WTC11 (cell line): ENCODE measurements at regions not wholly inside any gene's neighbourhood (a gene's known extent, or its start where the extent isn't known, plus 50 kb on each side); places are given as distances from the start of the nearest gene placed in this dataset.

Source experiments
- ATAC-seq: fragments of 200-7000 bp; cut with Tn5 transposase; 2 replicates; pipeline ENCODE4 v1.10.0; 2021; ENCODE audit warnings: mild to moderate bottlenecking, moderate library complexity
- CTCF ChIA-PET: fragments of 300-600 bp; sonication (Branson Sonifier 250); formaldehyde crosslinking; loops from one replicate; lab custom pipeline; 2021; ENCODE audit warnings: antibody characterized with exemption; lab: Charles Lee
- POLR2A ChIA-PET: fragments of 350-600 bp; sonication (Branson Sonifier 250); formaldehyde crosslinking; loops from one replicate; lab custom pipeline; 2021; ENCODE audit warnings: antibody characterized with exemption; lab: Charles Lee
- DNase-seq: peaks from one replicate; pipeline ENCODE4 v3.0.0; 2021; ENCODE audit warnings: low spot score
- H3K27ac Mint-ChIP-seq: 2 replicates; pipeline ENCODE4 v1.8.0; 2021; ENCODE audit warnings: mixed read lengths
- H3K27me3 Mint-ChIP-seq: 2 replicates; pipeline ENCODE4 v1.8.0; 2021; ENCODE audit warnings: low read depth, mild to moderate bottlenecking, moderate library complexity, mixed read lengths
- H3K36me3 Mint-ChIP-seq: 2 replicates; pipeline ENCODE4 v1.8.0; 2021; ENCODE audit warnings: mixed read lengths
- H3K4me1 Mint-ChIP-seq: 2 replicates; pipeline ENCODE4 v1.8.0; 2022; ENCODE audit warnings: mixed read lengths
- H3K4me3 Mint-ChIP-seq: 2 replicates; pipeline ENCODE4 v1.8.0; 2021; ENCODE audit warnings: mild to moderate bottlenecking, moderate library complexity, mixed read lengths
- H3K9me3 Mint-ChIP-seq: 2 replicates; pipeline ENCODE4 v1.8.0; 2021; ENCODE audit warnings: mixed read lengths
- ATF1 ChIP-seq: sonication (generic); formaldehyde crosslinking; IDR thresholded peaks from 2 replicates; pipeline ENCODE4 v1.8.1; 2023; ENCODE audit warnings: mild to moderate bottlenecking, moderate library complexity, missing genetic modification reagents
- ATF2 ChIP-seq: sonication (generic); formaldehyde crosslinking; IDR thresholded peaks from 2 replicates; pipeline ENCODE4 v1.8.1; 2022; ENCODE audit warnings: low read depth, missing genetic modification reagents, borderline replicate concordance
- CREM ChIP-seq: sonication (generic); formaldehyde crosslinking; IDR thresholded peaks from 2 replicates; pipeline ENCODE4 v1.8.1; 2022; ENCODE audit warnings: mild to moderate bottlenecking, missing genetic modification reagents, moderate library complexity
- E2F1 ChIP-seq: sonication (generic); formaldehyde crosslinking; IDR thresholded peaks from 2 replicates; pipeline ENCODE4 v1.8.0; 2022; ENCODE audit warnings: mild to moderate bottlenecking, missing genetic modification reagents
- E2F4 ChIP-seq: sonication (generic); formaldehyde crosslinking; IDR thresholded peaks from 2 replicates; pipeline ENCODE4 v1.8.1; 2022; ENCODE audit warnings: low read depth, mild to moderate bottlenecking, moderate library complexity, missing genetic modification reagents, borderline replicate concordance
- E2F5 ChIP-seq: sonication (generic); formaldehyde crosslinking; IDR thresholded peaks from 2 replicates; pipeline ENCODE4 v1.8.1; 2022; ENCODE audit warnings: mild to moderate bottlenecking, moderate library complexity, missing genetic modification reagents
- FOXP4 ChIP-seq: sonication (generic); formaldehyde crosslinking; IDR thresholded peaks from 2 replicates; pipeline ENCODE4 v1.8.0; 2022; ENCODE audit warnings: mild to moderate bottlenecking, missing genetic modification reagents
- GABPB1 ChIP-seq: sonication (generic); formaldehyde crosslinking; IDR thresholded peaks from 2 replicates; pipeline ENCODE4 v1.8.1; 2023; ENCODE audit warnings: mild to moderate bottlenecking, missing genetic modification reagents
- JAZF1 ChIP-seq: fragments of 250-450 bp; sonication (Bioruptor Pico); IDR thresholded peaks from 2 replicates; pipeline ENCODE4 v1.9.0; 2021; ENCODE audit warnings: moderate library complexity, mild to moderate bottlenecking, inconsistent platforms
- JUN ChIP-seq: sonication (generic); formaldehyde crosslinking; IDR thresholded peaks from 2 replicates; pipeline ENCODE4 v1.8.0; 2023; ENCODE audit warnings: mild to moderate bottlenecking, missing genetic modification reagents
- KAT7 ChIP-seq: sonication (generic); formaldehyde crosslinking; IDR thresholded peaks from 2 replicates; pipeline ENCODE4 v1.8.1; 2023; ENCODE audit warnings: missing genetic modification reagents, mild to moderate bottlenecking, borderline replicate concordance
- MYBL2 ChIP-seq: sonication (generic); formaldehyde crosslinking; IDR thresholded peaks from 2 replicates; pipeline ENCODE4 v1.8.1; 2023; ENCODE audit warnings: mild to moderate bottlenecking, moderate library complexity, missing genetic modification reagents
- OVOL2 ChIP-seq: fragments of 250-450 bp; sonication (Bioruptor Pico); IDR thresholded peaks from 2 replicates; pipeline ENCODE4 v1.9.0; 2021; ENCODE audit warnings: mild to moderate bottlenecking, borderline replicate concordance
- SMAD3 ChIP-seq: sonication (generic); formaldehyde crosslinking; IDR thresholded peaks from 2 replicates; pipeline ENCODE4 v1.8.0; 2022; ENCODE audit warnings: missing genetic modification reagents, mild to moderate bottlenecking, borderline replicate concordance
- SOX15 ChIP-seq: fragments of 250-450 bp; sonication (Bioruptor Pico); IDR thresholded peaks from 2 replicates; pipeline ENCODE4 v1.9.0; 2021; ENCODE audit warnings: mild to moderate bottlenecking
- SP1 ChIP-seq: sonication (generic); formaldehyde crosslinking; conservative IDR thresholded peaks from 2 replicates; pipeline ENCODE4 v1.8.1; 2022; ENCODE audit warnings: missing genetic modification reagents
- TEAD4 ChIP-seq: sonication (generic); formaldehyde crosslinking; IDR thresholded peaks from 2 replicates; pipeline ENCODE4 v1.8.0; 2022; ENCODE audit warnings: mild to moderate bottlenecking, missing genetic modification reagents
- USF1 ChIP-seq: sonication (generic); formaldehyde crosslinking; IDR thresholded peaks from 2 replicates; pipeline ENCODE4 v1.8.0; 2022; ENCODE audit warnings: mild to moderate bottlenecking, missing genetic modification reagents
- ZBTB21 ChIP-seq: sonication (generic); formaldehyde crosslinking; IDR thresholded peaks from 2 replicates; pipeline ENCODE4 v1.8.1; 2023; ENCODE audit warnings: mild to moderate bottlenecking, missing genetic modification reagents, borderline replicate concordance
- ZBTB43 ChIP-seq: sonication (generic); formaldehyde crosslinking; IDR thresholded peaks from 2 replicates; pipeline ENCODE4 v1.8.1; 2023; ENCODE audit warnings: mild to moderate bottlenecking, missing genetic modification reagents
- ZNF219 ChIP-seq: sonication (generic); formaldehyde crosslinking; IDR thresholded peaks from 2 replicates; pipeline ENCODE4 v1.8.0; 2023; ENCODE audit warnings: missing genetic modification reagents, mild to moderate bottlenecking, borderline replicate concordance
- ZNF281 ChIP-seq: sonication (generic); formaldehyde crosslinking; IDR thresholded peaks from 2 replicates; pipeline ENCODE4 v1.8.0; 2023; ENCODE audit warnings: mild to moderate bottlenecking, missing genetic modification reagents
- ZNF512 ChIP-seq: sonication (generic); formaldehyde crosslinking; IDR thresholded peaks from 2 replicates; pipeline ENCODE4 v1.8.1; 2022; ENCODE audit warnings: missing genetic modification reagents, borderline replicate concordance
- ZNF671 ChIP-seq: fragments of 250-450 bp; sonication (Bioruptor Pico); IDR thresholded peaks from 2 replicates; pipeline ENCODE4 v1.8.0; 2021; ENCODE audit warnings: mild to moderate bottlenecking

GRCh38 chr17:55585629-55586028, 74.4 kb upstream of the SMIM36 start:
- peaks cover 3% of the 10 kb centered on the region; the same call in 1 of the 2 replicates for H3K9me3 Mint-ChIP-seq
- no peak for DNase-seq
- H3K27ac Mint-ChIP-seq, result no peak overlapping the region
- no peaks in the 10 kb centered on the region for H3K4me1 Mint-ChIP-seq
- ChIA-PET POLR2A (no interaction called here), CTCF (no interaction called here)
- H3K36me3 Mint-ChIP-seq, result no peaks in the 10 kb centered on the region
- no peak overlapping the region for H3K4me3 Mint-ChIP-seq
- no peaks in the 10 kb centered on the region for H3K27me3 Mint-ChIP-seq
- no peak for TF ChIP-seq E2F5 (CRISPR knock-in tag)
- no peak for TF ChIP-seq ZNF671 (CRISPR knock-in tag)
- TF ChIP-seq SOX15 (CRISPR knock-in tag), result no peak
- TF ChIP-seq CREM, result no peak
- TF ChIP-seq ZBTB21, result no peak
- TF ChIP-seq JUN, result no peak
- TF ChIP-seq ZBTB43 (CRISPR knock-in tag), result no peak
- TF ChIP-seq ATF1 (CRISPR knock-in tag), result no peak
- no peak for TF ChIP-seq SP1
- no peak for TF ChIP-seq TEAD4 (CRISPR knock-in tag)
- no peak for TF ChIP-seq ZNF219 (CRISPR knock-in tag)
- no peak for TF ChIP-seq OVOL2 (CRISPR knock-in tag)
- no peak for TF ChIP-seq GABPB1
- ATAC-seq, result no peak

- Mint-ChIP-seq H3K36me3 (no peaks in the 10 kb centered on the region), H3K4me3 (no peak overlapping the region), H3K27ac (no peak overlapping the region), H3K9me3 (peaks cover 3% of the 10 kb centered on the region; the same call in 1 of the 2 replicates), H3K27me3 (no peaks in the 10 kb centered on the region), H3K4me1 (no peaks in the 10 kb centered on the region)
- no peak for DNase-seq
- ChIA-PET CTCF (no interaction called here), POLR2A (no interaction called here)
- no peak for ATAC-seq
- no peak for TF ChIP-seq KAT7 (CRISPR knock-in tag)
- no peak for TF ChIP-seq ATF2
- TF ChIP-seq USF1 (CRISPR knock-in tag), result no peak
- TF ChIP-seq E2F1 (CRISPR knock-in tag), result no peak
- TF ChIP-seq E2F4, result no peak
- no peak for TF ChIP-seq MYBL2 (CRISPR knock-in tag)
- no peak for TF ChIP-seq ZNF281
- TF ChIP-seq ZNF512 (CRISPR knock-in tag), result no peak
- no peak for TF ChIP-seq JAZF1 (CRISPR knock-in tag)
- no peak for TF ChIP-seq FOXP4 (CRISPR knock-in tag)
- TF ChIP-seq ZNF671 (CRISPR knock-in tag), result no peak
- TF ChIP-seq TEAD4 (CRISPR knock-in tag), result no peak
- no peak for TF ChIP-seq SMAD3 (CRISPR knock-in tag)
Measured at GRCh38 chr17:55584861-55585260, 73.6 kb upstream of the SMIM36 start.
